Endodermal cell (in vitro differentiated cells): ENCODE measurements at regions not wholly inside any gene's neighbourhood (a gene's known extent, or its start where the extent isn't known, plus 50 kb on each side); places are given as distances from the start of the nearest gene placed in this dataset.

ENCODE experiments used
- DNase-seq: peaks from one replicate; pipeline ENCODE4 v3.0.0-alpha.2; 2017
- H3K27ac ChIP-seq: 2 replicates; pipeline ENCODE4 v1.5.1; 2013; ENCODE audit warnings: mild to moderate bottlenecking, low read depth, low read length, moderate library complexity
- H3K27me3 ChIP-seq: 2 replicates; pipeline ENCODE4 v1.6.1; 2013; ENCODE audit warnings: mild to moderate bottlenecking, low read length, moderate library complexity; ENCODE audit not compliant: insufficient read depth, control insufficient read depth, poor library complexity, severe bottlenecking
- H3K36me3 ChIP-seq: 2 replicates; pipeline ENCODE4 v1.7.0; 2013; ENCODE audit warnings: mild to moderate bottlenecking, low read length, moderate library complexity; ENCODE audit not compliant: control insufficient read depth, insufficient read depth
- H3K4me1 ChIP-seq: one replicate; pipeline ENCODE4 v1.7.0; 2013; ENCODE audit warnings: low read length; ENCODE audit not compliant: control insufficient read depth, insufficient read depth
- H3K4me3 ChIP-seq: 2 replicates; pipeline ENCODE4 v1.5.1; 2013; ENCODE audit warnings: mild to moderate bottlenecking, low read length, moderate library complexity
- H3K9ac ChIP-seq: 2 replicates; pipeline ENCODE4 v1.6.1; 2013; ENCODE audit warnings: mild to moderate bottlenecking, low read length, moderate library complexity; ENCODE audit not compliant: poor library complexity, severe bottlenecking; ENCODE audit errors: extremely low read depth
- H3K9me3 ChIP-seq: 2 replicates; pipeline ENCODE4 v1.6.1; 2013; ENCODE audit warnings: mild to moderate bottlenecking, low read length, moderate library complexity; ENCODE audit not compliant: control insufficient read depth
- H3K27ac Mint-ChIP-seq: 2 replicates; pipeline ENCODE4 v1.8.0; 2020; ENCODE audit warnings: mixed read lengths
- H3K27me3 Mint-ChIP-seq: 2 replicates; pipeline ENCODE4 v1.8.0; 2021; ENCODE audit warnings: mild to moderate bottlenecking, mixed read lengths; ENCODE audit not compliant: insufficient read depth
- H3K36me3 Mint-ChIP-seq: 2 replicates; pipeline ENCODE4 v1.8.0; 2020; ENCODE audit warnings: low read depth, mixed read lengths
- H3K4me1 Mint-ChIP-seq: 2 replicates; pipeline ENCODE4 v1.8.0; 2020; ENCODE audit warnings: mixed read lengths
- H3K4me3 Mint-ChIP-seq: 2 replicates; pipeline ENCODE4 v1.8.0; 2020; ENCODE audit warnings: mild to moderate bottlenecking, moderate library complexity, mixed read lengths
- H3K9me3 Mint-ChIP-seq: 2 replicates; pipeline ENCODE4 v1.8.0; 2020; ENCODE audit warnings: mild to moderate bottlenecking, mixed read lengths
- CTCF ChIP-seq: fragments of 200-600 bp; sonication (generic); conservative IDR thresholded peaks from 2 replicates; pipeline ENCODE4 v1.5.0; 2021; ENCODE audit warnings: antibody characterized with exemption, mild to moderate bottlenecking
- WGBS, 2 experiments: methylation state at CpG; one replicate each; pipeline versions ENCODE4 v1.1.5 to v1.1.7; 2013; ENCODE audit warnings: missing lambda C conversion rate in 2 of 2, mixed read lengths in 1 of 2; ENCODE audit not compliant: insufficient coverage in 1 of 2, insufficient read length in 1 of 2; 5-methylcytosine and 5-hydroxymethylcytosine counted together

DNA sequence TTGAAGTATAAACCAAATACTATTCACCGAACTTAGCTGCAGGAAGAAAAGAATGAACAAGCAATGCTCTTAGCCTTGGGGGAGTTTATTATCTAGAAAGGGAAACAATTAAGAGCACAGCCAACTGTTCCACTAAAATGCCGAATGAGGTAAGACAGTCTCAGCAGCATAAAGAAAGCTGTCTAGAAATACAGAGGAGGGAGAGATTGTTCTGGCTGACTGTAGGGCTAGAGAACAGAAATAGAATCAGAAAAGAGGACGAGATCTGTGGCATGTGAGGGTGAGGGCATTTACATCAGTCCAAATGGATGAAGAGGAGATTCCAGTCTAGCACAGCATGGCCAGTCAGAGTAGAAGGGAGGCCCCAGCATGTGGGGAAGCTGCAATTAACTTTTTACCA, 56.8 kb upstream of the TNFRSF19 start:
- H3K4me1 ChIP-seq = peaks cover 29% of the 10 kb centered on the region
- H3K36me3 ChIP-seq = no peaks in the 10 kb centered on the region

GRCh38 chr13:23514076-23514475, 56.1 kb upstream of the TNFRSF19 start:
- Histone ChIP-seq H3K4me3 (no peak overlapping the region), H3K27me3 (no peaks in the 10 kb centered on the region), H3K36me3 (no peaks in the 10 kb centered on the region), H3K4me1 (peaks cover 31% of the 10 kb centered on the region), H3K9me3 (no peaks in the 10 kb centered on the region), H3K27ac (no peak overlapping the region), H3K9ac (no peak overlapping the region)
- Mint-ChIP-seq H3K36me3 (no peaks in the 10 kb centered on the region), H3K27ac (no peak overlapping the region), H3K9me3 (no peaks in the 10 kb centered on the region), H3K4me1 (peaks cover 71% of the 10 kb centered on the region), H3K4me3 (no peak overlapping the region), H3K27me3 (no peaks in the 10 kb centered on the region)
- WGBS, 2 experiments = 97 to 100% methylated on average over 4 of the region's 4 CpGs
- DNase-seq = no peak
- TF ChIP-seq CTCF = no peak

More for the DNA sequence above, 56.8 kb upstream of the TNFRSF19 start:
- H3K9me3 ChIP-seq = no peaks in the 10 kb centered on the region
- no peaks in the 10 kb centered on the region for H3K27me3 ChIP-seq
- DNase-seq = no peak
- no peak overlapping the region for H3K9ac ChIP-seq
- H3K27ac ChIP-seq = no peak overlapping the region
- TF ChIP-seq CTCF = no peak
- Mint-ChIP-seq H3K27ac (no peak overlapping the region), H3K9me3 (no peaks in the 10 kb centered on the region), H3K4me3 (no peak overlapping the region), H3K27me3 (no peaks in the 10 kb centered on the region), H3K36me3 (no peaks in the 10 kb centered on the region), H3K4me1 (peaks cover 67% of the 10 kb centered on the region)
- H3K4me3 ChIP-seq = no peak overlapping the region
- WGBS, 2 experiments = 61 to 90% methylated on average over 2 to 3 of the region's 3 CpGs

DNA sequence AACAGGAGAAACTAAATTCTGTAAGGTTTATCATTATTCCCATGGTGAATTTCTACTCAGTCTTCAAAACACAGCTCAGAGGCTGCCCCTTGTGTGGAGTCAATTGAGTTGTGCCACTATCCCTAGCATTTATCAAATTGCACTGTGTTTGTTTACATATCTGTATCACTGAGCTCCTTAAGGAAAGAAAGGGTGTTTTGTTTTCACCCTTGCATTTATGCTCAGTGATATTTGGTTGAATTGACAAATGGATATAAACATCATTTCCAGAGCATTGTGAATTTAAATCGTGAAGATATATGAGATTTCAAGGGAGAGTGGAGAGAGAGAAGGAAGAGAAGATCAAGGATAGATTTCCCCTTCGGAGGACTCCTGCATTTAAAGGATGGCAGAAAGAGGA, 55.1 kb upstream of the TNFRSF19 start:
- peaks cover 66% of the 10 kb centered on the region for H3K4me1 Mint-ChIP-seq

More for the DNA sequence above, 55.1 kb upstream of the TNFRSF19 start:
- no peaks in the 10 kb centered on the region for H3K27me3 Mint-ChIP-seq
- H3K4me3 Mint-ChIP-seq = no peak overlapping the region
- no peak for DNase-seq
- no peaks in the 10 kb centered on the region for H3K9me3 Mint-ChIP-seq
- Histone ChIP-seq H3K36me3 (no peaks in the 10 kb centered on the region), H3K9ac (no peak overlapping the region), H3K9me3 (no peaks in the 10 kb centered on the region), H3K27me3 (no peaks in the 10 kb centered on the region), H3K4me1 (peaks cover 34% of the 10 kb centered on the region), H3K27ac (no peak overlapping the region), H3K4me3 (no peak overlapping the region)
- no peak for TF ChIP-seq CTCF
- 93 to 96% methylated on average over 2 of the region's 2 CpGs for WGBS, 2 experiments
- H3K27ac Mint-ChIP-seq = no peak overlapping the region
- no peaks in the 10 kb centered on the region for H3K36me3 Mint-ChIP-seq
